GM12878 (cell line): ENCODE measurements at regions not wholly inside any gene's neighbourhood (a gene's known extent, or its start where the extent isn't known, plus 50 kb on each side); places are given as distances from the start of the nearest gene placed in this dataset.

Source experiments
- ATAC-seq: fragments of 200-7000 bp; cut with Tn5 transposase; 3 replicates; pipeline ENCODE4 v1.9.1; 2020; ENCODE audit warnings: mild to moderate bottlenecking, moderate library complexity
- BruUV-seq: library from RNA; stranded (reverse); fragments of 400-500 nt; replicated peaks from 2 replicates; lab custom pipeline; 2021; lab: Mats Ljungman, UMichigan
- CTCF ChIA-PET: fragments of 300-600 bp; sonication (Branson Sonifier 250); formaldehyde crosslinking; extraction: SDS; loops from one replicate; lab custom pipeline; 2021; ENCODE audit warnings: inconsistent platforms; lab: Yijun Ruan, JAX
- POLR2A ChIA-PET: fragments of 350-600 bp; formaldehyde crosslinking; extraction: SDS; loops from one replicate; lab custom pipeline; 2021; ENCODE audit warnings: inconsistent platforms; lab: Charles Lee
- RAD21 ChIA-PET: fragments of 300-600 bp; sonication (Branson Sonifier 250); formaldehyde crosslinking; loops from one replicate; lab custom pipeline; 2023; ENCODE audit warnings: antibody characterized with exemption; ENCODE audit not compliant: unreplicated experiment; lab: Charles Lee
- SMC1A ChIA-PET: fragments of 300-600 bp; sonication (Branson Sonifier 250); formaldehyde crosslinking; loops from one replicate; lab custom pipeline; 2023; ENCODE audit not compliant: unreplicated experiment, uncharacterized antibody; lab: Charles Lee
- DNase-seq: peaks from one replicate; pipeline ENCODE4 v3.0.0-alpha.2; 2011; ENCODE audit warnings: low read depth, low spot score
- FAIRE-seq: peaks from 3 replicates; lab custom pipeline; 2011; peaks lifted over from hg19 to GRCh38; lab: Jason Lieb, UNC
- H2AFZ ChIP-seq: 2 replicates; pipeline ENCODE4 v1.6.0; 2011; ENCODE audit warnings: low read depth, low read length, control low read depth; ENCODE audit not compliant: control insufficient read depth
- H3K27ac ChIP-seq: 2 replicates; pipeline ENCODE4 v1.5.1; 2011; ENCODE audit warnings: control low read depth; ENCODE audit not compliant: control insufficient read depth, insufficient read depth
- H3K27me3 ChIP-seq, 2 experiments: replicated peaks in 1 of 2; 2 replicates each; pipeline versions ENCODE4 v1.6.0 to v1.6.1; 2011; ENCODE audit warnings: low read length in 1 of 2; ENCODE audit not compliant: control insufficient read depth in 2 of 2, insufficient read depth in 2 of 2
- H3K36me3 ChIP-seq, 2 experiments: 2 replicates each; pipeline ENCODE4 v1.5.1; 2011; ENCODE audit warnings: low read length in 1 of 2; ENCODE audit not compliant: control insufficient read depth in 2 of 2, insufficient read depth in 2 of 2
- H3K4me1 ChIP-seq: 2 replicates; pipeline ENCODE4 v1.6.1; 2011; ENCODE audit warnings: mild to moderate bottlenecking, low read length, moderate library complexity, mixed read lengths; ENCODE audit not compliant: control insufficient read depth, insufficient read depth
- H3K4me2 ChIP-seq: 2 replicates; pipeline ENCODE4 v1.6.0; 2011; ENCODE audit warnings: control low read depth; ENCODE audit not compliant: control insufficient read depth, insufficient read depth
- H3K4me3 ChIP-seq: fragments of 200-600 bp; sonication (generic); 2 replicates; pipeline ENCODE4 v1.5.1; 2016
- H3K79me2 ChIP-seq: 2 replicates; pipeline ENCODE4 v1.6.0; 2011; ENCODE audit warnings: low read length; ENCODE audit not compliant: control insufficient read depth, insufficient read depth
- H3K9ac ChIP-seq: 2 replicates; pipeline ENCODE4 v1.8.0; 2011; ENCODE audit warnings: low read length, control low read depth, mixed read lengths; ENCODE audit not compliant: control insufficient read depth, insufficient read depth
- H3K9me3 ChIP-seq: replicated peaks from 3 replicates; pipeline ENCODE4 v1.5.1; 2011; ENCODE audit warnings: mild to moderate bottlenecking, low read length; ENCODE audit not compliant: control insufficient read depth, insufficient read depth
- H4K20me1 ChIP-seq: 2 replicates; pipeline ENCODE4 v1.6.0; 2011; ENCODE audit not compliant: control insufficient read depth, insufficient read depth
- CHD2 ChIP-seq: IDR thresholded peaks from 2 replicates; pipeline ENCODE4 v1.6.1; 2011; ENCODE audit warnings: low read depth, low read length, improper control_type of control experiment, borderline replicate concordance
- CREB1 ChIP-seq: IDR thresholded peaks from 2 replicates; pipeline ENCODE4 v1.6.1; 2012; ENCODE audit warnings: low read depth, mild to moderate bottlenecking, inconsistent platforms
- EZH2 ChIP-seq: IDR thresholded peaks from 2 replicates; pipeline ENCODE4 v1.6.1; 2012; ENCODE audit warnings: low read depth, mild to moderate bottlenecking, control low read depth, inconsistent platforms, low read length, borderline replicate concordance; ENCODE audit not compliant: control insufficient read depth
- KDM1A ChIP-seq: fragments of 200-600 bp; sonication (generic); IDR thresholded peaks from 2 replicates; pipeline ENCODE4 v1.6.1; 2016; ENCODE audit warnings: borderline replicate concordance
- NR2C2 ChIP-seq: IDR thresholded peaks from 2 replicates; pipeline ENCODE4 v1.6.1; 2011; ENCODE audit warnings: borderline replicate concordance, low read depth; ENCODE audit not compliant: control insufficient read depth, insufficient read length
- RAD21 ChIP-seq: IDR thresholded peaks from 2 replicates; pipeline ENCODE4 v1.6.1; 2011; ENCODE audit warnings: mild to moderate bottlenecking, low read depth, low read length, moderate library complexity; ENCODE audit not compliant: insufficient read depth
- STAT1 ChIP-seq: fragments of 450-650 bp; conservative IDR thresholded peaks from 2 replicates; pipeline ENCODE4 v1.6.1; 2014; ENCODE audit warnings: antibody characterized with exemption, mild to moderate bottlenecking
- SUPT20H ChIP-seq: IDR thresholded peaks from 2 replicates; pipeline ENCODE4 v1.6.1; 2011; ENCODE audit warnings: low read depth, mild to moderate bottlenecking, low read length, moderate library complexity, borderline replicate concordance; ENCODE audit not compliant: control insufficient read depth
- TAF1 ChIP-seq: IDR thresholded peaks from 2 replicates; pipeline ENCODE4 v1.6.1; 2011; ENCODE audit warnings: mild to moderate bottlenecking, low read depth, low read length, borderline replicate concordance
- ZNF622 ChIP-seq: fragments of 450-650 bp; IDR thresholded peaks from 2 replicates; pipeline ENCODE4 v1.6.1; 2017; ENCODE audit warnings: mild to moderate bottlenecking, inconsistent platforms
- WGBS: methylation state at CpG from one replicate; pipeline ENCODE4 v1.1.6; 2016; ENCODE audit warnings: low lambda C conversion rate; ENCODE audit not compliant: insufficient replicate concordance, insufficient coverage; ENCODE audit errors: missing lambda C conversion rate; 5-methylcytosine and 5-hydroxymethylcytosine counted together
- in situ Hi-C: fragments of 300-500 bp; cut with MboI; formaldehyde crosslinking; loops from 9 replicates; pipeline ENCODE4 v1.14.3; 2018; ENCODE audit warnings: mixed read lengths
- intact Hi-C: fragments of 100-400 bp; cut with micrococcal nuclease; formaldehyde crosslinking; loops from one replicate; pipeline ENCODE4 v1.14.2; 2022; ENCODE audit not compliant: unreplicated experiment
- TF ChIP-seq, protein P1 (sequence below): fragments of 450-650 bp; IDR thresholded peaks from 2 replicates; pipeline ENCODE4 v1.6.1; 2017; ENCODE audit warnings: mild to moderate bottlenecking, moderate library complexity
- TF ChIP-seq, protein P2 (sequence below): fragments of 450-650 bp; IDR thresholded peaks from 2 replicates; pipeline ENCODE4 v1.6.1; 2016; ENCODE audit warnings: mild to moderate bottlenecking, moderate library complexity, borderline replicate concordance
- TF ChIP-seq, protein P3 (sequence below): fragments of 450-650 bp; IDR thresholded peaks from 2 replicates; pipeline ENCODE4 v1.6.1; 2014; ENCODE audit warnings: mild to moderate bottlenecking

DNA sequence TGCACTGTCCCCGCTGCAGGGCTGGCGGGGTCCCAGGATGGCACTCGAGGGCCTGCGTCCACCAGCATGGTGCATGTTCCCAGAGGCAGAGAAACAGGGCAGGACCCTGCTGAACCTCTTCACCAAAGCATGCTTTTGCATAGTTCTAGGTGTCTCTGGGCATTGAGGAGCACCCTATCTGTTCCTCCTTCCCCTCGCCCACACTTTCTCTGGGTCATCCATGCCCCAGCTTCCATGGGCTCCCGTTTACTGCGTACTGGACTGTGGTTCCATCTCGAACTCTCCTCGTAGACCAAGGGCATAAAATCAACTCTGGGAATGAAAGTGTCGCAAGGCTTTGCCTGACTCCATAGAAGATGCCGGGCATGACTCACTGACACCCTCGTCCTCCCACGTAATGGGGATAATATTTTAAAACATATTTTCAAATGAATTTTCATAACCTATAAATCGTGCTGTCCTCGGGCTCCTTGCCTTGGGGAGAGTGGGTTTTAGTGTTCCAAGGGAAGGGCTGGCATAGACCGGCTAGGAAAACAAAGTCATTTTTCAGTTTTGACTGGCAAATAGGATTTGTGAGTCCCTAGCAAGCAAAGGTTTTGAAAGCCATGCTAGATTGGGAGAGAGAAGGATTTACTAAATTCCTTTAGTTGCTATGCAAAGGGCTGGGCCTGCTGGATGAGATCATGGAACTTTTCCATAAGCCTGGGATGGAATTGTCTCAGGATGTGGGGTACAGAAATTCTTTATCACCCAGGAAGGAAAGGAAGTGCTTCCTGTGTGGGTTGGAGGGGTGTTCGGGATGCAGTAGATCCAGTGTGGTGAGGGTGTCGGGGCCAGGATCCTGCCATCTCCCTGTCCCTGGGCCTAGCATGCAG, 498.7 kb upstream of the MKI67 start:
- POLR2A ChIA-PET: no interaction called here
- FAIRE-seq: no peak
- in situ Hi-C loops: no loop called here

More for the DNA sequence above, 498.7 kb upstream of the MKI67 start:
- no TSS peak for BruUV-seq
- Histone ChIP-seq H3K4me1 (no peaks in the 10 kb centered on the region), H3K9ac (no peak overlapping the region), H3K27ac (no peak overlapping the region), H3K36me3 (no peaks in the 10 kb centered on the region), H2AFZ (no peak overlapping the region), H3K27me3 (no peaks in the 10 kb centered on the region), H3K4me3 (no peak overlapping the region), H3K9me3 (no peaks in the 10 kb centered on the region), H3K79me2 (no peaks in the 10 kb centered on the region), H3K4me2 (no peak overlapping the region), H4K20me1 (no peaks in the 10 kb centered on the region)
- CTCF ChIA-PET: interaction anchor here (0.7 kb wide), 1 partner anchor 667 kb away, joined by 3 read pairs; no protein-coding TSS in a partner anchor
- RAD21 ChIA-PET: no interaction called here
- 32% methylated on average over 18 of the region's 18 CpGs for WGBS
- SMC1A ChIA-PET: no interaction called here
- no peak for TF ChIP-seq ZNF622
- TF ChIP-seq, protein P1, sequence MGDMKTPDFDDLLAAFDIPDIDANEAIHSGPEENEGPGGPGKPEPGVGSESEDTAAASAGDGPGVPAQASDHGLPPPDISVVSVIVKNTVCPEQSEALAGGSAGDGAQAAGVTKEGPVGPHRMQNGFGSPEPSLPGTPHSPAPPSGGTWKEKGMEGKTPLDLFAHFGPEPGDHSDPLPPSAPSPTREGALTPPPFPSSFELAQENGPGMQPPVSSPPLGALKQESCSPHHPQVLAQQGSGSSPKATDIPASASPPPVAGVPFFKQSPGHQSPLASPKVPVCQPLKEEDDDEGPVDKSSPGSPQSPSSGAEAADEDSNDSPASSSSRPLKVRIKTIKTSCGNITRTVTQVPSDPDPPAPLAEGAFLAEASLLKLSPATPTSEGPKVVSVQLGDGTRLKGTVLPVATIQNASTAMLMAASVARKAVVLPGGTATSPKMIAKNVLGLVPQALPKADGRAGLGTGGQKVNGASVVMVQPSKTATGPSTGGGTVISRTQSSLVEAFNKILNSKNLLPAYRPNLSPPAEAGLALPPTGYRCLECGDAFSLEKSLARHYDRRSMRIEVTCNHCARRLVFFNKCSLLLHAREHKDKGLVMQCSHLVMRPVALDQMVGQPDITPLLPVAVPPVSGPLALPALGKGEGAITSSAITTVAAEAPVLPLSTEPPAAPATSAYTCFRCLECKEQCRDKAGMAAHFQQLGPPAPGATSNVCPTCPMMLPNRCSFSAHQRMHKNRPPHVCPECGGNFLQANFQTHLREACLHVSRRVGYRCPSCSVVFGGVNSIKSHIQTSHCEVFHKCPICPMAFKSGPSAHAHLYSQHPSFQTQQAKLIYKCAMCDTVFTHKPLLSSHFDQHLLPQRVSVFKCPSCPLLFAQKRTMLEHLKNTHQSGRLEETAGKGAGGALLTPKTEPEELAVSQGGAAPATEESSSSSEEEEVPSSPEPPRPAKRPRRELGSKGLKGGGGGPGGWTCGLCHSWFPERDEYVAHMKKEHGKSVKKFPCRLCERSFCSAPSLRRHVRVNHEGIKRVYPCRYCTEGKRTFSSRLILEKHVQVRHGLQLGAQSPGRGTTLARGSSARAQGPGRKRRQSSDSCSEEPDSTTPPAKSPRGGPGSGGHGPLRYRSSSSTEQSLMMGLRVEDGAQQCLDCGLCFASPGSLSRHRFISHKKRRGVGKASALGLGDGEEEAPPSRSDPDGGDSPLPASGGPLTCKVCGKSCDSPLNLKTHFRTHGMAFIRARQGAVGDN: no peak
- TF ChIP-seq TAF1: no peak
- TF ChIP-seq CHD2: no peak
- no peak for TF ChIP-seq STAT1
- TF ChIP-seq EZH2: no peak
- TF ChIP-seq CREB1: no peak
- TF ChIP-seq, protein P2, sequence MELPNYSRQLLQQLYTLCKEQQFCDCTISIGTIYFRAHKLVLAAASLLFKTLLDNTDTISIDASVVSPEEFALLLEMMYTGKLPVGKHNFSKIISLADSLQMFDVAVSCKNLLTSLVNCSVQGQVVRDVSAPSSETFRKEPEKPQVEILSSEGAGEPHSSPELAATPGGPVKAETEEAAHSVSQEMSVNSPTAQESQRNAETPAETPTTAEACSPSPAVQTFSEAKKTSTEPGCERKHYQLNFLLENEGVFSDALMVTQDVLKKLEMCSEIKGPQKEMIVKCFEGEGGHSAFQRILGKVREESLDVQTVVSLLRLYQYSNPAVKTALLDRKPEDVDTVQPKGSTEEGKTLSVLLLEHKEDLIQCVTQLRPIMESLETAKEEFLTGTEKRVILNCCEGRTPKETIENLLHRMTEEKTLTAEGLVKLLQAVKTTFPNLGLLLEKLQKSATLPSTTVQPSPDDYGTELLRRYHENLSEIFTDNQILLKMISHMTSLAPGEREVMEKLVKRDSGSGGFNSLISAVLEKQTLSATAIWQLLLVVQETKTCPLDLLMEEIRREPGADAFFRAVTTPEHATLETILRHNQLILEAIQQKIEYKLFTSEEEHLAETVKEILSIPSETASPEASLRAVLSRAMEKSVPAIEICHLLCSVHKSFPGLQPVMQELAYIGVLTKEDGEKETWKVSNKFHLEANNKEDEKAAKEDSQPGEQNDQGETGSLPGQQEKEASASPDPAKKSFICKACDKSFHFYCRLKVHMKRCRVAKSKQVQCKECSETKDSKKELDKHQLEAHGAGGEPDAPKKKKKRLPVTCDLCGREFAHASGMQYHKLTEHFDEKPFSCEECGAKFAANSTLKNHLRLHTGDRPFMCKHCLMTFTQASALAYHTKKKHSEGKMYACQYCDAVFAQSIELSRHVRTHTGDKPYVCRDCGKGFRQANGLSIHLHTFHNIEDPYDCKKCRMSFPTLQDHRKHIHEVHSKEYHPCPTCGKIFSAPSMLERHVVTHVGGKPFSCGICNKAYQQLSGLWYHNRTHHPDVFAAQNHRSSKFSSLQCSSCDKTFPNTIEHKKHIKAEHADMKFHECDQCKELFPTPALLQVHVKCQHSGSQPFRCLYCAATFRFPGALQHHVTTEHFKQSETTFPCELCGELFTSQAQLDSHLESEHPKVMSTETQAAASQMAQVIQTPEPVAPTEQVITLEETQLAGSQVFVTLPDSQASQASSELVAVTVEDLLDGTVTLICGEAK: no peak
- no peak for TF ChIP-seq RAD21
- TF ChIP-seq, protein P3, sequence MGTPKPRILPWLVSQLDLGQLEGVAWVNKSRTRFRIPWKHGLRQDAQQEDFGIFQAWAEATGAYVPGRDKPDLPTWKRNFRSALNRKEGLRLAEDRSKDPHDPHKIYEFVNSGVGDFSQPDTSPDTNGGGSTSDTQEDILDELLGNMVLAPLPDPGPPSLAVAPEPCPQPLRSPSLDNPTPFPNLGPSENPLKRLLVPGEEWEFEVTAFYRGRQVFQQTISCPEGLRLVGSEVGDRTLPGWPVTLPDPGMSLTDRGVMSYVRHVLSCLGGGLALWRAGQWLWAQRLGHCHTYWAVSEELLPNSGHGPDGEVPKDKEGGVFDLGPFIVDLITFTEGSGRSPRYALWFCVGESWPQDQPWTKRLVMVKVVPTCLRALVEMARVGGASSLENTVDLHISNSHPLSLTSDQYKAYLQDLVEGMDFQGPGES: no peak
- no peak for TF ChIP-seq SUPT20H
- no peak for TF ChIP-seq NR2C2
- TF ChIP-seq KDM1A: no peak
- ATAC-seq (no peak), DNase-seq (no peak)
- intact Hi-C loops: no loop called here
